SIG-M5 treated with dmso at 0.1 percent for 504 hours (cell line): ENCODE measurements at regions not wholly inside any gene's neighbourhood (a gene's known extent, or its start where the extent isn't known, plus 50 kb on each side); places are given as distances from the start of the nearest gene placed in this dataset.
"Not testable (repeated sequence)": the region's sequence is repeated elsewhere in the genome, so short reads cannot be mapped to it uniquely, and the experiment has no call there.

ENCODE experiments used
- DNase-seq: peaks from one replicate; lab custom pipeline; 2025; ENCODE audit not compliant: unreplicated experiment; lab: John Stamatoyannopoulos, UW

DNA sequence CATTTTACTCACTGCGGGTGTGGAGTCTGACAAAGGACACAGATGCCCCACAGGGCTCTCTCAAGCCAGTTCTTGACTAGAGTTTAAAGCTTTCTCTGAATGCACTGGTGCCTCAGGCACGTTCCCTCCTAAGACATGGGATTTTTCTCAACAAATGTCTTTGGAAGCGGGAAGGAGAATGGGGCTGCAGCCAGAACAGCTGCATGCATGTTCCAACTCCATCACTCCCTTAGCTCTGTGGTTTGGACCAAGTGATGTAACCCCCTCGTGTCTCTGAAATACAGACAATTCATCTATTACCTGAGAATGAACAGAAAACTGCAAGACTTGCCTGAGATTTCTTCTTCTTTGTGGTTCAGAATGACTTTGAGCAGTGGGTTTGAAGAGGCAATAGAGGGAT, 141.7 kb upstream of the SERPINE2 start:
- DNase-seq, result no peak

GRCh38 chr2:224178056-224178455, 139.0 kb upstream of the SERPINE2 start:
- DNase-seq, result no peak

GRCh38 chr2:224175538-224175937, 136.5 kb upstream of the SERPINE2 start:
- DNase-seq, result no peak

- no peak for DNase-seq
These were observed 135.9 kb upstream of the SERPINE2 start for GRCh38 chr2:224174990-224175389.

DNA sequence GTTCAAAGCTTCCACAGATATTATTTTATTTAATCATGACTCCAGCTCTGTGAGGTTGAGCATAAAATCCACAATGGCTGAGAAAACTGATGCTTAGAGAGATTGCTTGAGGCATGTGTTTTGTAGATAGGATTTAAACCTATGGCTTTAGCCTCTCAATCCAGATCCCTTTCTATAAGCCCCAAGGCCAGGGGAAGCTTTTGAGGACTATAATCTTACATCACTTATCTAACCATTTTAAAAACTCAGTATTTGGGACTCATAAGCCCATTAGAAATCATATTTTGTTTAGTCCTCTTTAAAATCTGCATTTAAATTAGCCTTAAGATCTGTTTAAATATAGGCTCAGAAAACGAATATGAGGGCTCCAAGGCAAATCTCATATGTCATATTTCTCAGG, 135.4 kb upstream of the SERPINE2 start:
- DNase-seq, result no peak

DNA sequence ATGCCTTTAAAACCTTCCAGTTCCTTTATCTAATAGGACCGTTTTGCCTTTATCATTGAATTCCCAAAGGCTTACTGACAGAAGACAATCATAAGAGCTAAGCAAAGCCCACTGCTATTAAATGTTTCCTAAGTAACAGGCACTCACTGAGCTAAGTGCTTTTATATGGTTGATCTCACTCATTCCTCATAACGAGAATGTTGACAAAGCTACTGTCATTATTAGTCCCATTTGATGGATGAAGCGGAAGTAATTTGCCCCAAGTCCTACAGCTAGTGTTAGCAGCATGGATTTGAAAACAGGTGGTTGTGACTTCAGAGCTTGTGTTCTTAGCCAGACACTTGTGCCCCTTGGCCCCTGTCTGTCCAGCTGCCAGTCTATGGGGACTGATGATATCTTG, 134.8 kb upstream of the SERPINE2 start:
- DNase-seq, result no peak

GRCh38 chr2:224173210-224173609, 134.1 kb upstream of the SERPINE2 start:
- DNase-seq, result no peak

DNA sequence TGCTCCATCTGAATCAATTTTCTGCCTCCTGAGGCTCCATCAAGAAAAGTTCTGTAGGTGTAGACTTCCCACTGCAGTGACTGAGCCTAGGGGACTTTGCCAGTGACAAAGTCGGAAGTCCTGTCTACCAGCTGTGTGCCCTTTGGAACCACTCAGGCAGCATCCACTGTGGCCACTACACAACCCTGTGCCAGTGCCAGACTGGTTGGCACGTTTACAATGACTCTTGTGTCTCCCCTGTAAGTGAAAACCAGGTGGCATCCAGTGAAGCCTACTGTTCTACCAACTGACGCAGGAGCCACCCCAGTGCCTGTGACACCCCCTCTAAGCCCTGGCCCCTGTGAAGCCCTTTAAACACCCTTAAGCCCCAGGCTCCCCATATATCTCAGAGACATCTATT, 132.1 kb upstream of the SERPINE2 start:
- no peak for DNase-seq

DNA sequence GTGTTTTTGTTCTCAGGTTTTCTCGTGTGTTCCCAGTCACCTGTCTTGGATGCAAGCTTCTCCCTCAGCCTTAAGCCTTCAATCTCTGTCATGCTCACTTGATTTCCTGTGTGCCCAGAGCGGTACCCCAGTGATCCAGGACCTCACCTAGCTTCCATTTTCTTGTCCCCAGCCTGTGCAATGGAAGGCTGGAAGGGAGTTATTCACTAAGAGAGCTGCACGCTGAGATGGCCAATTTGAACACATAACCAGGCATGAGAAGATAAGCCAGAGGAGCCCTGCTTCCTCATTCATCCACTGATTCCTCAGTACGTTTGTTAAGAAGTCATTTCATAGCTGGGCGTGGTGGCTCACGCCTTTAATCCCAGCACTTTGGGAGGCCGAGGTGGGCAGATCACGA, 130.8 kb upstream of the SERPINE2 start:
- no peak for DNase-seq

- DNase-seq, result not testable (repeated sequence)
These were observed 128.7 kb upstream of the SERPINE2 start for GRCh38 chr2:224167781-224168180.

- no peak for DNase-seq
These were observed 127.6 kb upstream of the SERPINE2 start for GRCh38 chr2:224166654-224167053.

- no peak for DNase-seq
These were observed 126.8 kb upstream of the SERPINE2 start for GRCh38 chr2:224165901-224166319.

- DNase-seq, result no peak
These were observed 124.7 kb upstream of the SERPINE2 start for GRCh38 chr2:224163566-224164307.

DNA sequence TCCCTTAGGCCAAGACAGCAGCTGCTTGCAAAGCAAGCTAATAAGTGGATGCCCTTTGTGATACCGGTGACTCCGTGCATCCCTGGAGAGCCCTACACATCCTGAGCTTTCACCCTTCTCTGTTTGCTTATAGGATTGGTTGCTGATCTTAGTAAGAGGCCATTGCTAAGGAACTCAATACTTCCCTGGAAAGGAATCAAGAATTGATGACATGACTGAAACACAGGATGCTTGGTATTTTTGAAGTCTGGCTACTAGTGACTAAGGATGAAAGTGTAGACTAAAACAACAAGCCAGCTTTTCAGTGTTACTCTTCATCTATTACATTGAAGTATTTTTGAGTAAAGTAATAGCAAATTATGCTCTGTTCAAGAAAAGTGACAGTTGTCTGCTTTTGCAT, 123.0 kb upstream of the SERPINE2 start:
- DNase-seq, result no peak

GRCh38 chr2:224161712-224162111, 122.6 kb upstream of the SERPINE2 start:
- no peak for DNase-seq

- DNase-seq, result no peak
These were observed 121.8 kb upstream of the SERPINE2 start for GRCh38 chr2:224160917-224161316.

- no peak for DNase-seq
These were observed 120.4 kb upstream of the SERPINE2 start for GRCh38 chr2:224159345-224159928.

DNA sequence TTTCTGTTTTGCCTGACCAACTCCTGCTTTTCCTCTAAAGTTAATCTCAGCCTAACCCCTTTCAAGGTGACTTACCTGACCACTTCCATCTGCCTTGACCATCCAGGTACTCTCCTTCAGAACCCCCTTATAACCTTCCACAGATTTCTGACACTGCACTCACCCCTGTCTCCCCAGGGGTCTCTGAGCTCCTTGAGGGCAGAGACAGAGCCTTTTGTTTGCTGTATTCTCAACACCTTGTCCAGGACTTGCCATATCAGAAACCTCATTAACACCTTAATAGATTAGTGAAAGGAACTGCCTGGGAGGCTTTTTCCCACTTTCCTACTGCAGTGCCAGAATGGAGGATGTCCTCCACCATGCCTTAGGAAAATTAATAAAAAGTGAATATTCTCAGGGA, 119.7 kb upstream of the SERPINE2 start:
- DNase-seq, result no peak

GRCh38 chr2:224158061-224158460, 119.0 kb upstream of the SERPINE2 start:
- DNase-seq, result no peak

DNA sequence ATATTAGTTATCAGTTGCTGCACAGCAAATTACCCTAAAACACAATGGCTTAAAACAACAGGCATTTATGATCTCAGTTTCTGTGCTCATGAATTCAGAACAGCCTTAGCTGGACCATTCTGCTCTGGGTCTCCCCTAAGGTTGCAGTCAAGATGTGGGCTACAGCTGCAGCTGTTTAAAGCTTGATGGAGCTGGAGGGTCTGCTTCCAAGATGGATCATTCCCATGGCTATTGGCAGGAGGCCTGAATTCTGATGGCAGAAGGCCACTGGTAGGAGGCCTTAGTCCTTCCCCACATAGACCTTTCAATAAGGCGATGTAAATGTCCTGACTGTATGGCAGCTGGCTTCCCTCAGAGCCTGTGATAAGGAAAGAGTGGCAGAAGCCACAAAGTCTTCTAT, 118.6 kb upstream of the SERPINE2 start:
- no peak for DNase-seq

DNA sequence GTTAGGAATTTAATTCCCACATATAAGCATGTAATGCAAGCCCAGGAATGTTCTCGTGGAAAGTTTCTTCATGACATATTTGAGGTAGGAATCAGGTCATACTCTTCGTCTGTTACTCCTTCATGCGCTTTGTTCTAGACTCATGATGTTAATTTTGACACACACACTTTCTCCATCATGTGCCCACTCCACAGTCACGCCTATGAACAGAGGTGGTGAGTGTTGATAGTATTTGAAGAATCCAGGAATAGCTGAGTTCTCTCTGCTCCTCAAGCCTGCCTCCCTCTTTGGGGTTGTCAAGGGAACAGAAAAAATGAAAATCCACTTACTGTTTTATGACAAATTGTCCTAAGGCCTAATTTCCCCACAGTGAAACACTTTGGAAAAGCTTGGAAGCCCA, 117.3 kb upstream of the SERPINE2 start:
- DNase-seq, result no peak

DNA sequence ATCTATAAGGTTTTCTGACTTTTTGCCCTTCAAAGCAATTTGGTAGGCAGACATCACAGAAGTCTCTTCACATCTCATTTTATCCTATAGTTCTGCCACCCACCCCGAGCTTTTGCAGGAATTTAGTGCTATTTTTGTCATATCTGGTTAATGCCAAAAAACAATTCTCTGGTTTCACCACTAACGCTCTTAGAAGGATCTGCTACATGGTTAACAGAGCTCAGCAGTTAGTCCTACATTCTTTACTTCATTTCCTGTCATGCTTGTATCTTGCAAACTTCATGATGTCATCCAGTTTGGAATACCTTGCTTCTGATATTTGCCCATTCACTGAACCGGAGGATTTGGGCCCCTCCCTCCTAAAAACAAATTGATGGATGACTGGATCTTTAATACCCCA, 116.8 kb upstream of the SERPINE2 start:
- no peak for DNase-seq

DNA sequence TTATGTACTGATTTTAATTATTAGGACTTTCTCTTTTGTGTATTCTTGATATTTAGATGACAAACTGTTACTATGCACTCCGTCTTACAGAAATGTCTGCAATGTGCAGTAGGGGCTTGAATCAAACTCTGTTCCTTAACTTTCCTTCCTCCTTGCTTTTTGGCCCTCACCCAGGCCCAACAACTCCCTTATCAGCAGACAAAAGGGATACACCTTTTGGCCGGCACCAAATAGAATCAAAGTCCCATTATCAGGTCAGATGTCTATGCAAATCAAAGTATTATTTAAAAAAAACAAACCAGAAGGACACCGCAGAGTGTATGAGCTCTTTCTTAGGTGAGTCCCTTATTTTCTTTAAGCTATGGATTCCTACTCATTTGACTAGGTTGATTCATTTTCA, 116.3 kb upstream of the SERPINE2 start:
- no peak for DNase-seq
